GM21528 (cell line): ENCODE measurements at regions not wholly inside any gene's neighbourhood (a gene's known extent, or its start where the extent isn't known, plus 50 kb on each side); places are given as distances from the start of the nearest gene placed in this dataset.
"Not testable (repeated sequence)": the region's sequence is repeated elsewhere in the genome, so short reads cannot be mapped to it uniquely, and the experiment has no call there.

ENCODE experiments used
- ATAC-seq: cut with Tn5 transposase; IDR thresholded peaks from one replicate; pipeline ENCODE4 v1.9.1; 2021; ENCODE audit warnings: mild to moderate bottlenecking, moderate library complexity; ENCODE audit not compliant: unreplicated experiment, low FRiP score

DNA sequence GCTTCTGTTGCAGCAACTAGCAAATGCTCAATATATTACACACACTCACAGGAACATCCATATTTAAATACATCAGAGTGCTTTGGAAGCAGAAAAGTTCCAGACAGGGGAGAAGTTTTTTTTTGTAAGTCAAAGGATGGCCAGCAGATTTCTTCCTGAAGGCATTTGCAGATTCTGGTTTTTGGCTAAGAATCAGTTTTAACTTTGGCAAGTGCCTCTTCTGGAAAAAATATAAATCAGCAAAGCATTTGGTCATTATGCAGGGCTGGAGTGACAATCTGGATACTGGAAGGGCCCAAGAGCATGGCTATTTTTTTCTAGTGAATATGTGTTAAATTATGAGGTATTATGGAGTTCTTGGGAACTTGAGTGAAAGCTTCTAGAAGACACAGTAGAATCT is 495.3 kb upstream of the ARPP21 start:
- ATAC-seq, result no peak

DNA sequence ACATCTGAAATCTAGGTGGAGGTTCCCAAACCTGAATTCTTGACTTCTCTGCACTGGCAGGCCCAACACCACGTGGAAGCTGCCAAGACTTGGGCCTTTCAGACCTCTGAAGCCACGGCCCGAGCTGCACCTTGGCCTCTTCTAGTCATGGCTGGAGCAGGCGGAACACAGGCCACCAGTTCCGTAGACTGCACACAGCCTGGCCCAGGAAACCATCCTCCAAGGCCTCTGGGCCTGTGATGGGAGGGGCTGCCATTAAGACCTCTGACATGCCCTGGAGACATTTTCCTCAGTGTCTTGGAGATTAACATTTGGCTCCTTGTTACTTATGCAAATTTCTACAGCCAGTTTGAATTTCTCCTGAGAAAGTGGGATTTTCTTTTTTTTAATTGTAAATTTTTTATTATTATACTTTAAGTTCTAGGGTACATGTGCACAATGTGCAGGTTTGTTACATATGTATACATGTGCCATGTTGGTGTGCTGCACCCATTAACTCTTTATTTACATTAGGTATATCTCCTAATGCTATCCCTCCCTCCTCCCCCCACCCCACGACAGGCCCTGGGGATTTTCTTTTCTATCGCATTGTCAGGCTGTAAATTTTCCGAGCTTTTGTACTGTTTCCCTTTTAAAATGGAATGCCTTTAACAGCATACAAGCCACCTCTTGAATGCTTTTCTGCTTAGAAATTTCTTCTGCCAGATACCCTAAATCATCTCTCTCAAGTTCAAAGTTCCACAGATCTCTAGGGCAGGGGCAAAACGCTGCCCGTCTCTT is 492.9 kb upstream of the ARPP21 start:
- ATAC-seq, result not testable (repeated sequence)

DNA sequence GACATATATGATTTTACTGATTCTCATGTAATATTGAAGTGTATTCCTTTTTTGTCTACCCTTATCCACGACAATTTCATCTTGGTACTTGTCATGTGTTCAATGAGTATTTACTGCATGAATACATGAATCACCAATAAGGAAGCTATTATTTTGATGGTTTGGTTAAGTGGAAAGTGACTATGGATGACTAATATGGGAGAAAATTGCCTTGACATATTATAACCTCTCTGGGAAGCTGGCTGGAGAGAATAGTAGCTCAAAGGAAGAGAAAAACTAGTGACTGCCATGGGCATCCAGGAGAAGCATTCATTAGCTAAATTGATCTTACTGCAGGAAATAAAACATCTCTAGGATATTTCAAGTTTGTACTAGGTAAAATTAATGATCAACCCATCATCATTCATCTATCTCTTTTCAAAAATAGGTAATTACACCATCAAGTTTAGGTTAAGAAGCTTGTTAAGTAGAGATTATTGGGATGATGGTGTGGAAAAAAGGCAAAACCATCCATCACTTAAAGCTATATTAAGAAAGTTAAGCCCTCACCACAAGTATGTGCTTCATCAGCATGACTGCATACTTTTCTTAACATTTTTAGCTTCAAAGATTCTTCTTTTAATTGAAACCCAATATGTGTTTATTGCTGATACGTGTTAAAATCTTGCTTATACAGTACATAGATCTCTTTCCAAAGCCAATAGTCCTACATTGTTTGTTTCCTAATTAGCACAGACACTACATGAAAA is 455.2 kb upstream of the ARPP21 start:
- no peak for ATAC-seq

DNA sequence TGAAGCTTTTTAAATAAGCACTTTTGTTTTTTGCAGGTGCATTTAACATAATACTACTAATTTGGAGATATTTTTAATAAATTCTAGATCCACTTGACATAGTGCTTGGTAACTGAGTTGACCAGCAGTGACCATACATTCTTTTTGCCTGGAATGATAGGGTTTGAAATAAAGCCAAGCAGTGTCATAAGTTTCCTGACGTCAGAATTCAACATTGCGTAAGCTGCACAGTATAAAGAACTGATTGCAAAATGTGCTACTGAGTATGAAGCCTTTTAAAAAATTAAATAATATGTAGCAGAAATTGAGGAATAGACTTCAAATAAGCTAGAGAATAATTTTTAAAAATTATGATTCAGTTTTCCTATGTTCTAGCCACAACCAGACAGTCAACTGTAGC is 454.6 kb upstream of the ARPP21 start:
- ATAC-seq, result no peak

DNA sequence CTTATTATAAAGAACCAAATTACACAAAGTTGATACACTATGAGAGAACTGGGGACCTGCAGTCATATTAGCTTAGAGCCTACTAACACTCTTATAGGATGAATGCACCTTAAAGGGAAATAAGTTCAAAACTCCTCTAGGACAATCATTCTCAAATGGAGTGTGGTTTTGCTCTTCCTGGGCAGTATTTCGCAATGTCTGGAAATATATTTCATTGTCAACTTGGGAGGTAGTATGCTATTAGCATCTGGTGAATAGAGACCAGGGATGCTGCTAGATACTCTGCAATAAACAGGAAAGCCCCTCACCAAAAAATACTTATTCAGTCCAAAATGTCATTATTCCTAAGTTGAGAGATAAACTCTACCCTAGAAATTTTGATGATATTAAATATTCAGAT is 451.4 kb upstream of the ARPP21 start:
- no peak for ATAC-seq

DNA sequence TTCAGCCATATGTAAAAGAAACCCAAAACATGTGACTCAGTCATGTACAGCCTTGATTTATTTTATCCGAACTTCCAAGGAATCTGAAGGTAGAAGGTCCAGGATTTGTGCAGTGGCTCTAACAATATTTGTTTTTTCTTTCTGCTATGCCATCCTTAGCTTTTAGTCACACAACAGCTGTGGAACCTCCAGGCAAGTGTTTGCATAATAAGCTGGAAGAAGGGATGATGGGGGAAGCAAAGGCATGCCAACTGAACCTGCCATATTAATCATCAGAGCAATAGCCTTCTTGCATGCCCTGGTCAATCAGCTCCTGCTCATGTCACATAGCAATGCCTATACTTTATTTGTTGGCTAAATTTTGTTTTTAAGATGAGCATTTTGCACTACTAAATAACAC is 444.7 kb upstream of the ARPP21 start:
- ATAC-seq, result no peak

DNA sequence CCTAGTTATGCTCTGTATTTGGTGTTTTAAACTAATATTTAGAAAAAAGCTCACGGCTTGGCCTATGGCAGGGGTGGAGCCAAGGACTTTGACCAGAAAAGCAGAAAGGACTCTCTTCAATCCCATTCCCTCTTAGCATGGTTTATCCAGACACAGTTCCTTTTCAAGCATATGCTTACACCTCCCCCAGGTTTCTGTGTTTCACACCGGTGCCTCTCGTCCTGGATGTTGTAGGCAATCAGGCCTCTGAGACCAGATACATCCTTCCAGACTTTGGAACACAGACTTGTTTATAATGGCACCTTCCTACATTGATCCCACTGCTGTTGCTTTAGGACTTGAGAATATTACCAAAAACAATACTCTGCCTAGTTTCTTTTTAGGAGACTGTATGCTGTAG is 440.5 kb upstream of the ARPP21 start:
- no peak for ATAC-seq

DNA sequence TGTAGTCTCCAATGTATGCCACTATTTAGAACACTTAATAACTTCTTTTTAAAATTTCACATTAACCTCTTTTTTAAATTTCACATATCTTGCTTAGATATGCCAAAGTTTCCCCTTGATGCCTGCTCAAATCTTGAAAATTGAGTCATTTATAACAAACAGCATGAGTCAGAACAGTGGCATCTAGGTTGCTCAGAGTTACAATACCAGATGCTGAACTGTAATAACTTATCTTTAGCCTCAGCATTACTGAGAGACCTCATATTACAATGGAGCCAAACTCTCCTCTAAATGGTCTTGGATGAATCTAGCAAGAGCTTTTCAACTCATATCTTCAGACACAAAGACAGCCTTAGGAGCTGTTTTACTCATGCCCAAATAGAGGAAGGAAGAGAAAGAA is 439.3 kb upstream of the ARPP21 start:
- ATAC-seq, result no peak

DNA sequence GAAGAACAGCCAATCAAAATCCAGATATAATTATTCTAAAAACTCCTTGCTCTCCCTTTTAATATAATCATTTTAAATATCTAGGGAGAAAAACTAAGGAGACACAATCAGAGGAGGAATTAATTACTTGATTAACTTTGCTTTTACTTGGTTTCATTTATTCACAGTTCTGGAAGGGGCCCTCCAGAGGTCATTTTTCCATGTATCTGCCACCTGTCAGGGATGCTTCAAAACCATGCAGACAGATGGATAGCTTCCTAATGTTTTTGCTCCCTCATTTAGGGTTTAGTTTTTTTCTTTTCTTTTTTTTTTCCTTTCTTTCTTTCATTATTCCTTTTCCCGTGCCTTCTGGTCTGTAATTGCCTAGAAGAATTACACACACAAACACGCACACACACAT is 438.1 kb upstream of the ARPP21 start:
- ATAC-seq, result no peak

DNA sequence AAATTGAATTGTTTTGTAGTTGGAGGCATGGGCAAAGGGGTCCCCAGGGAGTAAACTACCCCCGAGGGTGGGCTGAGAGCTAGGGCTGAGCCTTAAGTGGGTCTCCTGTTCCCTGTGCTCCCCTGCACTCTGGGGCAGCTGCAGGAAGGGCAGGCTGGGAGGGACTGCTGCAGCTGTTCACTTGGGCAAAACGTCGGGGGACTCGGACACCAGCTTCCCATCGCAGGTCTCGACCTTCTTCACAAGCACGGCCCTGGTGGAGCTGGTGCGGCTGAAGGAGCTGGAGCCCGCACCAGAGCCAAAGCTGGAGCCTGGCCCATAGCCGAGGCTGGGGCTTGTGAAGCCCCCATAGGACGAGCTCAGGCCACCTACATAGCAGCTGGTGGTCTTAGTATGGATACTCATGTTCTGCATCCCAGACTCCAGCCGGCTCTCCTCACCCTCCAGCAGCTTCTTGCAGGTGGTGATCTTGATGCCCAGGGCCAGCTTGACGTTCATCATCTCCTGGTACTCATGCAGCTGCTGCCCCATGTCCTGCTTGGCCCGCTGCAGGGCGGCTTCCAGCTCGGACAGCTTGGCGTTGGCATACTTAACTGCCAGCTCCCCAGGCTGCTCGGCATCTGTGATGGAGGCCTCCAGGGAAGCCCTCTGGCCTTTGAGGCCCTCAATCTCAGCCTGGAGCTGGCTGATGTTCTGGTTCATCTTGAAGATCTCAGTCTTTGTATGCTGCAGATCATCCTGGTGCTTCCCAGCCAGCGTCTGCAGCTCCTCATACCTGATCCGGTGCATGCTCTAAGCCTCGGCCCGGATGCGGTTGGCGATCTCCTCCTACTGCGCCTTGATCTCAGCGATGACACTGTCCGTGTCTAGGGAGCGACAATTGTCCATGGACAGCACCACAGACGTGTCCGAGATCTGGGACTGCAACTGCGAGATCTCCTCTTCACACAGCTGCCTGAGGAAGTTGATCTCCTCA is 423.5 kb upstream of the ARPP21 start:
- ATAC-seq, result no peak

DNA sequence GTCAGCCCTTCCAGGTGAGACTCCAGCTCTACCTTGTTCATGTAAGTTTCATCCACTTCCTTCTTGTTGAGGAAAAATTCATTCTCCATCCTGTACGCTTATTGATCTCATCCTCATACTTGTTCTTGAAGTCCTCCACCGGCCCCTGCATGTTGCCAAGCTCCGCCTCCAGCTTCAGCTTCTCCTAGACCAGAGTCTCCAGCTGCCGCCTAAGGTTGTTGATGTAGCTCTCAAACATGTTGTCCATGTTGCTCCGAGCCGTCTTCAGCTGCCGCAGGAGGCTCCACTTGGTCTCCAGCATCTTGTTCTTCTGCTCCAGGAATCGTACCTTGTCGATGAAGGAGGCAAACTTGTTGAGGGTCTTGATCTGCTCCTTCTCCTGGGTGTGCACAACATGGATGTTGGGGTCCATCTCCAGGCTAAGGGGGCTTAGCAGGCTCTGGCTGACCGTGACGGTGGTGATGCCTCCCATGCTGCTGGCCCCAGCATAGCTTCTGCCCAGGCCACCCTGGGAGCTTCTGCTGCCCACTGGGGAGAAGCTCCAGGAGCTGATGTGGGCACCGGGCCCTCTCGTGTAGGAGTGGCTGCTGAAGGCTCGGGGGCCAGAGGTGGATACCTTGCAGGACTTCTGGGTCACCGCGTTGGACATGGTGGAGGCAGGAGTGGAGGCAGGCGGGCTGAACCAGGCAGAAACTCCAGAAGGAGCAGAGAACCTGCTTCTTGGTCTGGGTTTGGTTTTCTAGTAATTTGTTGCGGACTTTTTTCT is 422.6 kb upstream of the ARPP21 start:
- no peak for ATAC-seq

DNA sequence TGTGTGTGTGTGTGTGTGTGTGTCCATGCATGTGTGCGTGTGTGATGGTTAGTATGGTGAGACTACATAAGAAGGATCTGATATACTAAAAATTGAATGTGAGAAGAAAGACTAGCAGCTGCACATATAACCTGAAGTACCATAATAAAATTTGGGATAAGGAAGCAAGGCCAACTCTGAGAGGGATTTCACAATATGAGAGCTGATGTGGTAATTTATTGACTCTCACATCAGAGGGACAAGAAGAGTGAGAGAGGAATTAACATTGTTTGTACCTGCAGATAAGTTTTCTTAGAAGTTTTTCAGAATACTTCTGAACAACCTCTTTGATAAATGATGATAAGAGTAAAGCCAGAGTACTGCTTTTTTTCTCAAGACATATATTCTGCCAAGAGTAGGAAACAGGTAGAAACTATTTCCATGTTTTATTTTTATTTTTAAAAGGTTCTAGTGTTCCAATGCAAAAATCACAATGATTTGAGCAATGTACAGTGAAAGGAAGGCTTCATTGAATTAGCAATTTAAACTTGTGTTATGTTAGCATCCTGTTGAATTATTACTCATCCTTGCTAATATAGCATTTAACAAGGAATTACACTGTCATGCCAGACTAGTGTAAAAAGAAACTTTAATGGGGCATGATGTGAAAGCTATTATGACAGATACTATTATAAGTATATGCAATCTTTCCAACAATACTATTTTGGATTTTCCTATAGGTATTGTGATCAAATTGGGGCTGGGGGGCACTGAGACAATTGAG is 415.5 kb upstream of the ARPP21 start:
- ATAC-seq, result no peak

DNA sequence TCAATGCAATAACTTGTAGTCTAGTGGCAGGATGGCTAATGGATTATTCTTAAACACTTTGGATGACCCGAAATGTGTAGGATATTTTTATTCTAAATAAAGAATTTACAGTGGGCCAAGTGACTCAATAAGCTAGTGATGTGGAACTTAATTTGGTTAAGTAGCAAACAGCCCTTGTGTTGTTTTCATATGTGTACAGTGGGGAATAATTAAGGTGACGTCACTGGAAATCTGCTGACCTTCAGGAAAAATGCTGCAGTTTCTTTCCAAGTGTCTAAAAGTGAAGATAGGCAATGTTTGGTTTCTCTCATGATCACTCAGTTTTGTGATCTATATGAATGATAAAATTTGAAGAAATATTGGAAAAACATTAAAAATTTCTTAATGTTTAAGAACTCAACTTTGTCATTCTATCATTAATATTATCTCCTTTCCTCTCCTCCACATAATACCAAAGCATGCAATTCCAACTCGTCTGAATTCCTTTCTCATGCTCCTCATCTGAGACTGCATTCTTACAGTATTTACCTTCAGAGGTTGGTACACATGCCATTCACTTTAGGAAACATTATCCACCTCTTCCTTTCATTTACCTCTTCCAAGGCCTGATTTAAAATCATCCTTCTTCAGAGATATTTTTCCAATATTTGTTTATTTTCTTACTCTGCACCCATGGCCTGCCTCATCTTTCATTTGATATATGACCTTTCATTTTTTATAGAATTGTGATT is 414.6 kb upstream of the ARPP21 start:
- ATAC-seq, result no peak

DNA sequence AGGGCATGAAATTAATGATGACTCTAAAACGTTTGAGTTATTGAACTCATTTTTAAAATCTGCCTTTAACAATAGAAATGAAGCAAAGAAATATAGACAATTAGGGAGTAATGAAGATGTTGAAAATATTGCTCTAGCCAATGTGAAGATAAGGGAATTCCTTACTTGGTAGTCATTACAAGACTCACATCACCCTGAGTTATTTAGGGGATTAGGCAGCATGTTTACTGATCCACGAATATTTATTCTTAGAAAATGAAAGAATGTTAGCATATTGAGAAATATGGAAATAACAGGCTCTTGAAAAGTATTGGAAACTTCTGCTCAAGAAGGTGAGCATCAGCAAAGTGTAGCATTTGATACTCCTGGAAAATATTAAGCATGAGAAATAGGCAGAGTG is 398.1 kb upstream of the ARPP21 start:
- ATAC-seq, result no peak

DNA sequence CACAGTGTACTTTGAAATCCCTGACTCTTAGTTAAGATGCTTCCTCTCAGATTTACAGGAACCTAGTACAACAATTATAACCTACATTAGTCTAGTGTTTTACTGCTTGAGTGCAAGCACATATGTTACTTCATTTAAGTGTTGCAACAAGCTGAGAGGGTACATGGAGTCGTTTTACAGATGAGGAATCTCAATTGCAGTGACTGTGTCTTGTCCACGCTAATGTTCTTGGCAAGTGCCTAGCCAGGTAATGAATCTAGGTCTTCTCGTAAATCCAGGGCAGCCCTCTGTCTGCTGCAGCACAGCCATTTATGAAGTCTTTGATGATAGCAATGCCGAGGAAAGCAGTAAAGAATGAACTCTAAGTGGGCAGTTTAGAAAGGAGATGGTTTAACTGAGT is 384.4 kb upstream of the ARPP21 start:
- ATAC-seq, result no peak

DNA sequence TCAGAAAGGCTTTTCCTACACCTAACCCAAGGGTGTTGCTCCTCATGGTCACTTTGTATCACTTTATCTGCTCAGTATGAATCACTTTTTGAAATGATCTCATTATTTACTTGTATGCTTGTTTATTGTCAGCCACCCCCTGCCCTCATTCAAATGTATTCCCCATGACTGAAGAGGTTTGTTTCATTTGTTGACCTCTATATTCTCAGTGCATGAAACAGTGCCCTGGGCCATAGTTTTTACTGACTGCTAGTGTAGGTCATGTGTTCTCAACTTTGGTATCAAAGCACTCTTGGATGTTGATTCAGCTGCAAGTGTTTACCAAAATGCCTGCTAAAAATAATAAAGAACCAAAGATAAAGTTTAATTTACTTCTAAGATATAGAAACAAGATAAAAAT is 381.7 kb upstream of the ARPP21 start:
- ATAC-seq, result no peak

DNA sequence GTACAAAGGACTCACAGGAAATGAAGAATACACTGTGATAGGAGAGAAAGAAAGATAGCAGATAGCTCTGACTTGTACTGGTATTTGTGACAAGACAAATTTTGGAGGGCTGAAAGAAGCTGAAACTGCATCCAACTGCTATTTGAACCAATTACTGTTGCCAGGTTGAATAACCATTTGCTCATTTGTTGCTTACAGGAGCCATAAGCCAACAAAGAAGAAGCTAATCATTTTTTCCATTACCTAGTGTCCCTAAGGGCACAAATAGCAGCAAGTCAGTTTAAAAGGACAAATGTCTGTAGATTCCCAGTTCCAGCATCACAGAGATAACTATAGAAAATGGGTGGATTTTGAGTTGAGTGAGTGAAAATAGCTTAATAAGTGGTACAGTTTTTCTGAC is 376.9 kb upstream of the ARPP21 start:
- no peak for ATAC-seq

DNA sequence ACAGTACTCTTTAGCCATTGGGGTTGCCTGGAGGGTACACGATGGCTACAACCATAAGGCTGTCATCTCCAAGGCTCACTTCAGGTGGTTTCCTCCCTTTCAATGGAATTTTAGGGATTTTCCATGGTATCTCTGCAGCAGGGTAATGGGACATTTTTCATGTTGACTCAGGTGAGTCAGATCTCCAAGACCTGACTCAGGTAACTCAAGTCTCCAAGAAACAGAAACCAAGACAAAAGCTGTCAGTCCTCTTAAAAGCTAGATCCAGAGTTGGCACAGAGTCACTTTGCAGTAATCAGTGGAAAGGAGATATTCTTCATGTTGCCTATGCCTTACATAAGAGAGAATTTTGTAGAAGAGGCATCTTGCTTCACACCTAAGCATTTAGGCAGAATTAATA is 375.8 kb upstream of the ARPP21 start:
- no peak for ATAC-seq

DNA sequence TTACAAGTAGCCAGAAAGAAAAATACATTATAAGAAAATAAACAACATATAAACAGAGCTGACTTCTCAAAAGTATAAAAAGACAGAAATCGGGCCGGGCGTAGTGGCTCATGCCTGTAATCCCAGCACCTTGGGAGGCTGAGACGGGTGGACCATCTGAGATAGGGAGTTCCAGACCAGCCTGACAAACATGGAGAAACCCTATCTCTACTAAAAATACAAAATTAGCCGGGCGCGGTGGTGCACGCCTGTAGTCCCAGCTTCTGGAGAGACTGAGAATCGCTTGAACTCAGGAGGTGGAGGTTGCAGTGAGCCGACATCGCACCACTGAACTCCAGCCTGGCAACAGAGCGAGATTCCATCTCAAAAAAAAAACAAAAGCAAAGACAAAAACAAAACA is 373.3 kb upstream of the ARPP21 start:
- not testable (repeated sequence) for ATAC-seq
